Uterus (tissue), 2 donors: ENCODE measurements at regions not wholly inside any gene's neighbourhood (a gene's known extent, or its start where the extent isn't known, plus 50 kb on each side); places are given as distances from the start of the nearest gene placed in this dataset.

Experiments
- CTCF ChIP-seq, 4 experiments: fragments of 200-600 bp in 2 of 4; fragments of 450-650 bp in 2 of 4; sonication (generic) in 2 of 4; IDR thresholded peaks; one replicate each; pipeline ENCODE4 v1.5.1; 2016 to 2019; ENCODE audit warnings: antibody characterized with exemption in 4 of 4, mild to moderate bottlenecking in 2 of 4, moderate library complexity in 1 of 4
- POLR2A ChIP-seq, 2 donors: fragments of 450-650 bp; IDR thresholded peaks; one replicate each; pipeline ENCODE4 v1.6.1; 2016; ENCODE audit warnings: antibody characterized with exemption in 2 of 2, mild to moderate bottlenecking in 1 of 2, moderate library complexity in 1 of 2

DNA sequence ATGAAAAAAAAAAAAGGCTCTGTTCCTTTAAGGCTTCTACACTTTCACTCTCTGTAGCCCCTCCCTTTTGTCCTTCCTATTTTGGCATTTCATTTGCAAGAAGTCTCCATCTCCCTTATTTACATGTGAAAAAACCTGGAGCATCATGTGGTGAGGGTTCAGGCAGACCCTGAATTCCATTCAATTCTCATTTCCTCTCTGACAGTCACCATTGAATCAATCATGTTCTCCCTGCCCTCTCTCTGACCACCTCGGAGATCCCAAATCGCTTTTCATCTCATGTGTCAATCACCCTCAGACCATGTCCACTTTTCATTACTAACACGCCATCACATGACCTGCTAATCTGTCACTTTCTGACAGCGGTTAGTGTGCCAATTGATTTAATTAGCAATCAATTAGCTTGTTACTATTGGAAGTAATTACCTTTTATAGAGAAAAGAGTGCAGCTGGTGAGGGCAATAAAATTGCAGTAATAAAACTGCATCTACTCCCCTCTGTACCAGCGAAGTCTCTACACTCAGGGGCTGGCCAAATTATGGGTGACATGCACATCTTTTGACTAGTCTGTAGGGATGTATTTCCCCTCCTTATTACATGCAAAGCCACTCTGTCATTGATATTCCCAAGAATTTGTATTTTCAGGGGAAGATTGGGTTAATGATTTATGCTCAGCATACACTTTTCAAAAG is 317.4 kb downstream of the EN1 start:
- TF ChIP-seq POLR2A (IDR thresholded peaks at IDR 0.05) = no peak
- no peak for TF ChIP-seq CTCF (IDR thresholded peaks at IDR 0.05)
